PFSK-1 (cell line): ENCODE measurements at regions not wholly inside any gene's neighbourhood (a gene's known extent, or its start where the extent isn't known, plus 50 kb on each side); places are given as distances from the start of the nearest gene placed in this dataset.

Experiments used
- POLR2AphosphoS5 ChIP-seq: IDR thresholded peaks from 2 replicates; pipeline ENCODE4 v1.6.1; 2012; ENCODE audit warnings: low read depth, mild to moderate bottlenecking, control low read depth, low read length, moderate library complexity
- REST ChIP-seq, 2 experiments: IDR thresholded peaks; 2 replicates each; pipeline versions ENCODE4 v1.6.1 to v1.8.0; 2011 to 2012; ENCODE audit warnings: low read depth in 2 of 2, low read length in 2 of 2, control low read depth in 1 of 2, inconsistent platforms in 1 of 2, mild to moderate bottlenecking in 1 of 2, moderate library complexity in 1 of 2; ENCODE audit not compliant: insufficient read depth in 1 of 2
- TAF1 ChIP-seq: IDR thresholded peaks from 2 replicates; pipeline ENCODE4 v1.6.1; 2012; ENCODE audit warnings: low read length, control low read depth, borderline replicate concordance; ENCODE audit not compliant: insufficient read depth

GRCh38 chr22:48941033-48941902, 886.4 kb downstream of the BRD1 start:
- TF ChIP-seq POLR2AphosphoS5 = no peak
- TF ChIP-seq TAF1 = no peak
- no peak for TF ChIP-seq REST (IDR thresholded peaks at IDR 0.05; ENCODE audit: insufficient read depth in 1 of 2, low read depth in 2 of 2, low read length in 2 of 2)
